Pons (tissue), 1 donor: ENCODE measurements at regions not wholly inside any gene's neighbourhood (a gene's known extent, or its start where the extent isn't known, plus 50 kb on each side); places are given as distances from the start of the nearest gene placed in this dataset.
"Not testable (repeated sequence)": the region's sequence is repeated elsewhere in the genome, so short reads cannot be mapped to it uniquely, and the experiment has no call there.

Source experiments
- DNase-seq: peaks from one replicate; pipeline ENCODE4 v3.0.0-alpha.2; 2016; ENCODE audit warnings: low spot score

GRCh38 chr6:86255973-86256372 is 613.3 kb upstream of the SYNCRIP start:
- DNase-seq: no peak

- no peak for DNase-seq
Observed at GRCh38 chr6:86251106-86251505, 608.4 kb upstream of the SYNCRIP start.

DNA sequence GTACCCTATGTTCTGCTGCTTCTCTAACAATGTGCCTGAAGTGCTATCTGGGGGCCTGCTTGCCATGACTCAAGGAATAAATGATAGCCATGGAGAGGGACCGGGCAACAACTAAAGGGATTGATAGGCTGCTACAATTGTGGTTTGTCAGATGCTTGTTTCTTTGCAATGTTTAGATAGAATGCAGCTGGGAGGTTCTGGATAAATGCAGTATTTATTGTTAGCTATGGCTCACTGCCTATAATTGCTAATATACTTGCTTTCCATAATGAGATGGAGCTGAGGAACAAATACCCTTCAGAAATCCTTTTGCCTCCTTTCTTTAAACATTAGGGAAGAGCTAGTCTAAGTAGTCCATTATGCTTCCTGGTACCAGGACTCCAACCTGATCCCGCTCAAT is 575.2 kb upstream of the SYNCRIP start:
- DNase-seq: peak; percentile 12

DNA sequence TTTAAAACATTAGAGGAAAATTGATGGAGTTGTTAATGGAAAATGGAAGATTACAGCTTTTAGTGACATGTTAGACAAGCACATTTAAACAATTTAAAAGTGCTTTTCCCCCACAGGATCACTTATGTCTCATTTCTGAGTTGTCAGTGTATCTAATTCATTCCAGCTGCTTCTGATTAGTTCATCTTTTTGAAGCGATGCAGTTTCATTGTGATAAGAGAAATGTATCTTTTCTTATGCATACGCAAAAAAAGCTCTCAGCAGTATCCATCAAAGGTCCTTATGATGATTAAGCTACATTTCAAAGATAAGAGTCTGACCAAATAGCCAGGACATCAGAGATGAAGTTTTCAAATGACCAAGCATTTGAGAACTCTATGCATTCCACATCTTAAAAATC is 572.6 kb upstream of the SYNCRIP start:
- no peak for DNase-seq

DNA sequence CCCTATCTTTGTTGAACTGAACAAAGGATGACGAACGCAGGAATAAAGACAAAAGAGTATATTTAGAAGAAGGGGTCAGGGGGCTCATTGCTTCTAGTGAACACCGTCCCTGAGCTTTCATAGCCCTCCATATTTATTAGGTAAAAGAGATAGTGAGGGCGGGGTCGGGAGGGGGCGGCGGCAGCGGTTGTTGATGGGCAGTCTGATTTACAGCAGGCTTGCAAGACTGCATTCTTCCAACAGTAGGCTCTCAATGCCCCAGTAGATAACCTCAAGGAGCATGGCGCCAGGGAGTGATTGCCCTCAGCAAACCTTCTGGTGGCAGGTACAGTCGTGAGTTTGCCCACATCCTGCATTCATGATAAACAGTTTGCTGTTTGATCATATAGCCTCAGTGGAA is 563.3 kb upstream of the SYNCRIP start:
- no peak for DNase-seq

GRCh38 chr6:86203044-86203443 is 560.4 kb upstream of the SYNCRIP start:
- no peak for DNase-seq

DNA sequence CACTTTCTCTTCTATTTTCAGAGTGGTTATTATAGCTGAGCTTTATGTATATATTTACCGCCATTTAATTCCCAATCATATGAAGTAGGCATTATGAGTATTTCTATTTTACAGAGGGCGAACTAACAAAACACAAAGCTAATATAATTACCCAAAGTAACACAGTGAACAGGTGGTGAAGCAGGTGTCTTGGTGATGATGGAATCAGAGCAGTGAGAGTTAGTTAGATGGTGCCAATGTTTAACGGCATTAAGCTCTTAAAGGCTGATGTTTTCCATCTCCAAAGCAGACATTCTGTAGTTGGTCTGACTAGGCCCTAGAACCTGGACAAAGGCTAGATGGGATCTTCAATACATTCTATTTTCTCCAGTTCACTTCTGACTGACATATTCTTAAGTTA is 551.1 kb upstream of the SYNCRIP start:
- DNase-seq: no peak

DNA sequence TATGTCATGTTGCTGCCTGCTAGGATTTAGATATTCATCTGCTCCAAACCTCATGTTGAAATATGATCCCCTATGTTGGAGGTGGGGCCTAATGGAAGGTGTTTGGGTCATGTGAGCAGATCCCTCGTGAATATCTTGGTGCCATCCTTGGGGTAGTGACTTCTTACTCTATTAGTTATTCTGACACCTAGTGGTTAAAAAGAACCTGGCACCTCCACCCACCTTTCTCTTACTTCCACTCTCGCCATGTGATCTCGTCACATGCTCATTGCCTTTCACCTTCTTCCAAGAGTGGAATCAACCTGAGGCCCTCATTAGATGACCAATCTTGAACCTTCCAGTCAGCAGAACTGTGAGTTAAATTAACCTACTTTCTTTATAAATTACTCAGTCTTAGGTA is 549.4 kb upstream of the SYNCRIP start:
- DNase-seq: no peak

DNA sequence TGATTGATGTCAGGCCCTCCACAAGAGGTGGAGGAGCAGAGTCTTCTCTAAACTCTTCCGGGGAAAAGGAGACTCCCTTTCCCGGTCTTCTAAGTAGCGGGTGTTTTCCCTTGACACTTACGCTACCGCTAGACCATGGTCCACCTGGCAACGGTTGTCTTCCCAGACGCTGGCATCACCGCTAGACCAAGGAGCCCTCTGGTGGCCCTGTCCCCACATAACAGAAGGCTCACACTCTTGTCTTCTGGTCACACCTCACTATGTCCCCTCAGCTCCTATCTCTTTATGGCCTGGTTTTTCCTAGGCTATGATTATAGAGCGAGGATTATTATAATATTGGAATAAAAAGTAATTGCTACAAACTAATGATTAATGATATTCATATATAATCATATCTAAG is 532.5 kb upstream of the SYNCRIP start:
- DNase-seq: not testable (repeated sequence)

DNA sequence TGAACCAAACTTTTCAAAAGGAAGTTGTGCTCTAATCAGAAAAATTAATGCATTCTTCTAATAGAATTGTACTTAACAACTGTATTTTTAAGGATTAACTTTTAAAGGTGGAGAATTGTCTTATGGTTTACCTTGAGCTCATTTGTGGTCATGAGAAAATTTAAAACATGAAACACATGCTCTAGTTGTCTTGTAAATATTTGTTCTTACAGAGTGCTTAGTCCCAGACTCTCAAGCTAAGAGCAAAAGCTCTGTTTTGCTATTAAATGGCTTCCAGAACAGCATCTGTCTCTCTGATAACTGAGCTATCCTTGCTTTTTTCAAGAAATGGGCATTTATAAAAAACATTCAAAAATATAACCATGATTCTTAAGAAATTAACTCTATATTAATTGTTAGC is 512.2 kb upstream of the SYNCRIP start:
- no peak for DNase-seq

DNA sequence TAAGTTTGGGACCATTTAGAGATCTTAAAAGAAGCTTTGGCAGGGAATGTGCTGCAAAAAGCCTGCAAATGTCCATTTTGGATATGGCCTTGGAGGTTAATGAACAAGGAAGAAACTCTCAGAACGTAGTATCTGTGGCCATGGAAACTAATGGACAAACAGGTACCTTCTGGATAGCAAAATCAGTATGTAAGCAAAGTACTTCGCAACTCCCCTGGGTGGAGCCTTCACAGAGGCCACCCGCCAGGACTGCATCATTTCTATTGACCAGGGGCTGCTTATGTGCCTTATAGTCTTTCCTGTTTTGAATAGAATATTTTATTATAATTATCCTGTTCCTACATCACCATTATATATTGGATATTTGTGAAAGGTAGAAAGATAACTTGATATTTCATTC is 510.8 kb upstream of the SYNCRIP start:
- no peak for DNase-seq

- no peak for DNase-seq
Observed at GRCh38 chr6:86152546-86152945, 509.9 kb upstream of the SYNCRIP start.

- no peak for DNase-seq
Observed at GRCh38 chr6:86148586-86148985, 505.9 kb upstream of the SYNCRIP start.

DNA sequence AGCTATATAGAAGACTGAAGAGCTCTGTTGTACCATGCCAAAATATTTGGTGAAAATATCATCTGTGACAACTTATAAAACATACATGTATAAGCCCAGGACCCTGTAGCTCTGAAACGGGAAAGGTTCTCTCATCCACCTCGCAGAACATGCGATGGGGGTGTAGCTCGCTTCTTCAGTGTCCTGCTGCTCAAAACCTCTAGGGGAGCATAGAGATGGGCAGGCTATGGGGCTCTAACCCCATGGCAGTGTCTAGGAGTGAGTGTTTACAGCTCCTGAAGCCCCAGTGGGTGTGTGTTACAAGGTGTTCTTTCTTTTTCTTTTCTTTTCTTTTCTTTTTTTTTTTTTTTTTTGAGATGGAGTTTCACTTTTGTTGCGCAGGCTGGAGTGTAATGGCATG is 505.2 kb upstream of the SYNCRIP start:
- no peak for DNase-seq

DNA sequence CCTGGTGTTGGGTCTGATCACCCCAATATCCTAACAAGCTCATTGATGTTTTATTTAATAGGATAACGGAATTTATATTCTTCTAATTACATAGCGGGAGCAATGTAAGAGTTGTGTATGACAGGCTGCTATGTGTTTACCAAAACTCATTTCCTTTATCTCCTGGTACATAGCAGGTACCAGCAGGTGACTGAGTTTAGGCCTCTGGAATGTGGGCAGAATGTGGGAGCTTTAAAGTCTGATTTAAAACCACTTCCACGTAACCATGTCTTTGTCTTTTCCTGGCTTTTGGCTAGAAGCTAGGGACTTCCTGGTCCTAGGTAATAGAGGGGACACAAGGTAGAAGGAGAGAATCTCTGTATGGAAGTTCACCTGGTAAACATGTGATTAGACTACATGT is 504.6 kb upstream of the SYNCRIP start:
- DNase-seq: no peak

DNA sequence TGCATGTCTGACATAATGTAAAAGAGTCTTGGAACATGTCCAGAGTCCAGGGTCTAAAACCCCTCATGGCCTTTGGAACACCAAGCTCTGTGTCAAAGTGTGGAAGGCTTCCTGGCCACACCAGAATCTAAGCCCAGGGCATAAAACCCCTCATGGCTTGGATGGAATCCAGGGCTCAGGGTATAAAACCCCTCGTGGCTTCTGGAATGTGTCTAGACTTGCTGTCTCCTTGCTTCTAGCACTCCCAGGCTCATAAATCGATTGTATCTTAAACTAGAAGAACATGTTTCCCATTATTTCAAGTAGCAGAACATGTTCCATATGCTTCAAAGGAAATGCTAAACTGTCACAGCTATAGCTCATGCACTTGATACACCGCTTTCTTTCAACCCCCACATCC is 504.1 kb upstream of the SYNCRIP start:
- not testable (repeated sequence) for DNase-seq

DNA sequence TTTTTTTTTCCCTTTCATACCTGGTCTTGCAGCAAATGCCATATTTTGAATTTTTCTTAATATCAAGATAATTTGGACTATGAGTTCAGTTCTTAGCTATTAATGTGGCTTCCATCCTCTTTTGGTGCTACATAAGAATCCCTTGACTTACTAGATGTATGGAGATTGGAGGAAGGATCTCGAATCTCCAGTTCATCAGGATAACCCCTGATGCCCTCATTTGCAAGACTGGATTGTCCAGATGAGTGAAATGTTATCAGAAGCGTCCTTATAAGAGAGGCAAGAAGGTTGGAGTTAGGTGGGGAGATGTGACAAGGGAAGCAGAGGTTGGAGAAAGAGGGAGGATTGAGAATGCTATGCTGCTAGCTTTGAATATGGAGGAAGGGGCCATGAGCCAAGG is 499.6 kb upstream of the SYNCRIP start:
- no peak for DNase-seq

- DNase-seq: no peak
Observed at GRCh38 chr6:86128130-86128814, 485.6 kb upstream of the SYNCRIP start.

DNA sequence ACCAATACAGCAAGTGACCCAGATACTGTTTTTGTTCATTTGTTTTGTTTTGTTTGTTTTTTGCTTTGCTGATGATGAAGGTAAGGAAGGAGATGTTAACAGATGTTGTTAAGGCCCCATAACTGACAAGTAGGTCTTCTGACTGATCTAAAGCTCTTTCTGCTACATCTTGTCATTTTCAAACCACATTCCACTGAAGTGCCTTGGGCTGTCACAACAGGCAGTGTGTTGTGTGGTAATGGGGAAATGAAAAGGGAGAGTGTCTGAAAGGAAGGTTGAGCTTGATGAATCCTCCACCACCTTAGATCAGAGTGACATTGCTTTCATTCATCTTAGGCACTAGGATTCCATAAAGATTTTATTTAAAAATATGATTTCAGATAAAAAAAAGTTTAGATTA is 479.4 kb upstream of the SYNCRIP start:
- no peak for DNase-seq

DNA sequence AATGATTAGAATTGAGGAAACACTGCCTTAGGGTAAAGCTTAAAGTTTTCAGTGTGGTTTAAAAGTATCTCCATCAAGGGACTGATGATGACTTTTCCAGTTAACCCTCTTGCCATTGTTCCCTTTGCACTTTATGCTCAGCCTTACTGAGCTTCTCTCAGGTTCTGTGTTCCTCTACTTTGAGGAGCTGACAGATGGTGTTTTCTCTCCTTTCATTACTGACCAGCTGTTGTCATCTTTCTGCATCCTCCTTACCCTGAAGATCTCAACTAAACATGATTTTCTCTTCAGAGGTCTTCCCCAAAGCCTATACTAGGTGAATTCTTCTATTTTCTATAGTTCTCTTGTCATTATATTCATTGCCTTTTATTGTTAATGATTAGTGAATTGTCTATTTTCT is 475.6 kb upstream of the SYNCRIP start:
- peak; percentile 11 for DNase-seq

DNA sequence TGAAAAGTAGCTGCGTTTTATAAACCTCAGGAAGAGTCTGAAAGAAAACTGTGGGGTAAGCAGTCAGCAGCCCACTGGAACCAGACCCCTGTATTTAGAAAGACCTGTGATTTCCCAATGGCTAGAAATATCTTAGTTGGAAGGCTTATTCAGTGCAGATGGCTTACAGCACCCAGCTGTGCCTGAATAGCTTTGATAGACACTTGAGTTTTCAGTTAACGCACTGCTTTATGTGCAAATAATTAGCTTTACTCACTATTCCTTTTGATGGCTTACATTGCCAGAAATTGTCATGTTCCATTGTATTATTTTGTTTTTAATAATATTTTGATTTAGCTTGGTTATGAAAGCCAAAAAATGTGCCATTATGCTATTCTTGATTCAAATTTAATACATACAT is 465.3 kb upstream of the SYNCRIP start:
- no peak for DNase-seq

DNA sequence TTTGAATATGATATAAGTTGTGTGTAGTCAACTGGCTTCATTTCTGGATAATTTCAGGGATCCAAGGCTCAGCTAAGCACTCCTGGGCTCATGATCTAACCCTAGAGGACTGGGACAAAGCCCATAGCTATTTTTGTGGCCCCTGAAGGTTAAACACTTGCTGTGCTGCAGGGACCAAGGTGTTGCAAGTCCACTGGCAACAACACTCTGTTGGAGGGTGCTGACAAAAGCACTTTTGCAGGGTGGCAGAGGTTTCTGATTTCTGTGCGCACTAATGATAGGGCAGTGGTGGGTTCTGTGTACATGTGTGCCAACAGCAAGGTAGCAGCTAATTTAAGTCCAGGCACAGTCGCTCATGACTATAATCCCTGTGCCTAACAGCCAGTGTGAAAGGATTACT is 445.3 kb upstream of the SYNCRIP start:
- DNase-seq: no peak

DNA sequence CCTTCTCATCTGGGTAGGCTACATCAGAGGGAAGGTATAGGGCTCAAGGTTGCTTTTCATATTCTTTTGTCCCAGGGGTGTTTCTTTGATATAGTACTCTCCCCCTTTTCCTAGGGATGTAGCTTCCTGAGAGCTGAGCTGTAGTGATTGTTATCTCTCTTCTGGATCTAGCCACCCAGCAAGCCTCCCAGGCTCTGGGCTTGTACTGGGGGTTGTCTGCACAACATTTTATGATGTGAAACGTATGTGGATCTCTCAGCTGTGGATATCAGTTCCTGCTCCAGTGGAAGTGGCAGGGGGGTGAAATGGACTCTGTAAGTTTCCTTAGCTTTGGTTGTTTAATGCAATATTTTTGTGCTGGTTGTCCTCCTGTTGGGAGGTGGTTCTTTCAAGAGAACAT is 437.3 kb upstream of the SYNCRIP start:
- DNase-seq: no peak

GRCh38 chr6:86070151-86070550 is 427.5 kb upstream of the SYNCRIP start:
- DNase-seq: peak; percentile 10

GRCh38 chr6:86065002-86065401 is 422.3 kb upstream of the SYNCRIP start:
- DNase-seq: not testable (repeated sequence)
